Activated B cell treated with CpG ODN at 0.5 μM for 24 hours (primary cell): ENCODE measurements at regions not wholly inside any gene's neighbourhood (a gene's known extent, or its start where the extent isn't known, plus 50 kb on each side); places are given as distances from the start of the nearest gene placed in this dataset.

ENCODE experiments used
- ATAC-seq: fragments of 200-7000 bp; cut with Tn5 transposase; one replicate; pipeline ENCODE4 v1.10.0; 2021; ENCODE audit warnings: low read depth, mild to moderate bottlenecking, moderate library complexity
- CTCF ChIA-PET: fragments of 350-600 bp; sonication (Branson Sonifier 250); formaldehyde crosslinking; loops from one replicate; lab custom pipeline; 2021; ENCODE audit warnings: antibody characterized with exemption; lab: Charles Lee
- POLR2A ChIA-PET: fragments of 350-600 bp; sonication (Branson Sonifier 250); formaldehyde crosslinking; loops from one replicate; lab custom pipeline; 2021; ENCODE audit warnings: antibody characterized with exemption; lab: Charles Lee
- DNase-seq: peaks from one replicate; pipeline ENCODE4 v3.0.0; 2022
- H3K27ac Mint-ChIP-seq: one replicate; pipeline ENCODE4 v1.8.0; 2020; ENCODE audit warnings: mixed read lengths
- H3K27me3 Mint-ChIP-seq: one replicate; pipeline ENCODE4 v1.8.0; 2021; ENCODE audit warnings: mixed read lengths
- H3K36me3 Mint-ChIP-seq: one replicate; pipeline ENCODE4 v1.8.0; 2021; ENCODE audit warnings: low read depth, mixed read lengths
- H3K4me1 Mint-ChIP-seq: one replicate; pipeline ENCODE4 v1.8.0; 2021; ENCODE audit warnings: mixed read lengths
- H3K4me3 Mint-ChIP-seq: one replicate; pipeline ENCODE4 v1.8.0; 2020; ENCODE audit warnings: mild to moderate bottlenecking, mixed read lengths
- H3K9me3 Mint-ChIP-seq: one replicate; pipeline ENCODE4 v1.8.0; 2020; ENCODE audit warnings: mixed read lengths
- CTCF ChIP-seq: fragments of 200-600 bp; IDR thresholded peaks from one replicate; pipeline ENCODE4 v1.8.0; 2022; ENCODE audit warnings: antibody characterized with exemption, mild to moderate bottlenecking
- intact Hi-C: fragments of 100-400 bp; cut with micrococcal nuclease; formaldehyde crosslinking; loops from one replicate; pipeline ENCODE4 v1.15.1; 2024

GRCh38 chr11:128316541-128317227 lies 270.7 kb downstream of the ETS1 start:
- TF ChIP-seq CTCF: no peak
- Mint-ChIP-seq H3K36me3 (peaks cover 8% of the 10 kb centered on the region), H3K9me3 (peaks cover 22% of the 10 kb centered on the region), H3K4me3 (no peak overlapping the region), H3K27me3 (no peaks in the 10 kb centered on the region), H3K27ac (peak overlapping the region; percentile 8), H3K4me1 (peaks cover 52% of the 10 kb centered on the region)
- CTCF ChIA-PET: no interaction called here
- POLR2A ChIA-PET: interaction anchor here (4.5 kb wide), 1 partner anchor 25 kb away, joined by 43 read pairs; no protein-coding TSS in a partner anchor
- ATAC-seq (no peak), DNase-seq (no peak)
- intact Hi-C loops: no loop called here

GRCh38 chr11:128315933-128316332 lies 271.4 kb downstream of the ETS1 start:
- H3K4me1 Mint-ChIP-seq: peaks cover 50% of the 10 kb centered on the region
- H3K4me3 Mint-ChIP-seq: no peak overlapping the region
- DNase-seq (no peak), ATAC-seq (no peak)
- H3K27ac Mint-ChIP-seq: no peak overlapping the region
- ChIA-PET POLR2A (no interaction called here), CTCF (no interaction called here)
- intact Hi-C loops: no loop called here
- H3K27me3 Mint-ChIP-seq: no peaks in the 10 kb centered on the region
- TF ChIP-seq CTCF: no peak
- peaks cover 8% of the 10 kb centered on the region for H3K36me3 Mint-ChIP-seq
- H3K9me3 Mint-ChIP-seq: peaks cover 22% of the 10 kb centered on the region

DNA sequence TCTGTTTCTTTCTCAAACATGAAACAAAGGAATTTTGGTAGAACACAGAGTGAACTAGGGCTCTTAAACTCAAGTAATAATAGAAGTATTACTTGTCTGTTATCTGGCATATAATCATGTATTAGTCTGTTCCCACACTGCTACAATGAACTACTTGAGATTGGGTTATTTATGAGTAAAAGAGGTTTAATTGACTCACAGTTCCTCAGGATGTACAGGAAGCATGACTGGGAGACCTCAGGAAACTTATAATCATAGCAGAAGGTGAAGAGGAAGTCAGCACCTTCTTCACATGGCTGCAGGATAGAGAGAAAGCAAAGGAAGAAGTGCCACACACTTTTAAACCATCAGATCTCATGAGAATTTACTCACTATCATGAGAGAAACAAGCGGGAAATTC lies 273.4 kb downstream of the ETS1 start:
- ATAC-seq (no peak), DNase-seq (no peak)
- intact Hi-C loops: no loop called here
- Mint-ChIP-seq H3K27me3 (no peaks in the 10 kb centered on the region), H3K4me1 (peaks cover 41% of the 10 kb centered on the region), H3K4me3 (no peak overlapping the region), H3K36me3 (peaks cover 8% of the 10 kb centered on the region), H3K9me3 (peaks cover 22% of the 10 kb centered on the region), H3K27ac (no peak overlapping the region)
- no peak for TF ChIP-seq CTCF
- ChIA-PET POLR2A (no interaction called here), CTCF (no interaction called here)

DNA sequence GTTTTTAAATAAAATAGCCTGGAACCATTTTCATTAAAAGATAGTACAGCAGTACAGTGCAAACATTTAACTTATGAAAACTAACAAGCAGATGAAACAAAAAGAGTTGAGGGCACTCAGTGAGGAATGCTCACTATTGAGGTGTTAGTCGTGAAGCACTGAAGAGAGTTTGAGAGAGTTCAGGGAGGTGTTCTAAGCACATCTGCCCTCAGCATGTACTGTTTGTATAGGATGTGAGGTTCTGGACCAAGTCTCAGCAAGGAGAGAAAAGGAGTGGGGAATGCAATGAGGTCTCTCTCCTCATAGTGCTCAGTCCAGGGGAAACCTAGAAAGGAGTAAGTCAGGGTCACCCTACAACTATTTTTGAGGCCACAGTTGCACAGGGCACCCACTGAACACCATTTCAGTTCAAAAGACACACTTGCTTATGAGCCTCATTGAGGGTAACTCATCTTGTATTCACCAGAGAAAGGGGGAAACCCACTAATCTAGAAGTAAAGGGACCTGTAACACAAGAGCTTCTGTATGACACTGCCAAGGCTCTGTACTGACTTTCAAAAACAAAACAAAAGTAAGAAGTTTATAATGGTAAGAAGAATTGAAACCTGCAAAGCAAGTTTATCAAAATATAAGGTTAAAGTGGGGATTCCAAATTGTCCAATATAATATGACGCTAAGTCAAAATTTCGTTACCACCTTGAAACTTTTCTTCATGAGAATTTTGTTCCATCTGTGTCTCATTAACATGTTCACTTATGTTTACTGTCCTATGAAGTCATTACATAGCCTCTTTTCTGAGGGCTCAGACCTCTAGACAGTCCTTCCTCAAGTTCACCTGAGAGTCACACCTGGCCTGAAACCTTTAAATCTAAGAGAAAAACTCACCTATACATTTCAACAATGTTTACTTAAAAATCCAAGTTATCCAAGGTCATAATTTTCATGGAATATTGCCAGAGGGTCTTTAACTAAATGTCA lies 275.3 kb downstream of the ETS1 start:
- Mint-ChIP-seq H3K9me3 (peaks cover 19% of the 10 kb centered on the region), H3K27ac (peak overlapping the region; percentile 38), H3K27me3 (no peaks in the 10 kb centered on the region), H3K4me1 (peaks cover 29% of the 10 kb centered on the region), H3K4me3 (no peak overlapping the region), H3K36me3 (peaks cover 8% of the 10 kb centered on the region)
- peak; percentile 79 for ATAC-seq
- DNase-seq: no peak
- TF ChIP-seq CTCF: no peak
- ChIA-PET CTCF (no interaction called here), POLR2A (interaction anchor here (1.4 to 1.7 kb wide), 3 partner anchors 9 to 157 kb away, joined by 3 to 4 read pairs (median 3); no protein-coding TSS in a partner anchor)
- intact Hi-C loops: loop anchor here (1.0 kb wide), 1 partner anchor 10 kb away; no protein-coding TSS in a partner anchor
